Right atrium auricular region (tissue), 2 donors: ENCODE measurements at regions not wholly inside any gene's neighbourhood (a gene's known extent, or its start where the extent isn't known, plus 50 kb on each side); places are given as distances from the start of the nearest gene placed in this dataset.
A peak's percentile ranks its signal among the peaks of the same experiment; 100 is the strongest.

ENCODE experiments used
- DNase-seq: peaks from one replicate; pipeline ENCODE4 v3.0.0-alpha.2; 2019; ENCODE audit warnings: low spot score
- H3K27ac ChIP-seq, 2 donors: fragments of 200-600 bp; sonication (generic); 1 replicate in 1 of 2; 2 replicates in 1 of 2; pipeline ENCODE4 v1.5.1; 2016 to 2019
- H3K27me3 ChIP-seq, 2 donors: fragments of 200-600 bp; sonication (generic); one replicate each; pipeline versions ENCODE4 v1.5.1 to v1.6.0; 2017 to 2019
- H3K36me3 ChIP-seq: fragments of 200-600 bp; sonication (generic); one replicate; pipeline ENCODE4 v1.5.1; 2016
- H3K4me1 ChIP-seq, 2 donors: fragments of 200-600 bp; sonication (generic); one replicate each; pipeline versions ENCODE4 v1.5.1 to v1.6.0; 2017 to 2019
- H3K4me3 ChIP-seq, 2 donors: fragments of 200-600 bp; sonication (generic); 1 replicate in 1 of 2; 2 replicates in 1 of 2; pipeline ENCODE4 v1.5.1; 2017 to 2019; ENCODE audit warnings: mild to moderate bottlenecking in 1 of 2, moderate library complexity in 1 of 2
- H3K9me3 ChIP-seq, 2 donors: fragments of 200-600 bp; sonication (generic); one replicate each; pipeline ENCODE4 v1.5.1; 2019
- CTCF ChIP-seq, 2 donors: fragments of 200-600 bp; sonication (generic); IDR thresholded peaks; one replicate each; pipeline ENCODE4 v1.5.1; 2019; ENCODE audit warnings: antibody characterized with exemption in 2 of 2

- H3K36me3 ChIP-seq = no peaks in the 10 kb centered on the region
- no peak overlapping the region for H3K27ac ChIP-seq
- no peaks in the 10 kb centered on the region for H3K9me3 ChIP-seq
- no peak for TF ChIP-seq CTCF (IDR thresholded peaks at IDR 0.05)
- no peaks in the 10 kb centered on the region for H3K27me3 ChIP-seq
- no peak overlapping the region for H3K4me3 ChIP-seq
- H3K4me1 ChIP-seq = peaks cover 0 to 8% of the 10 kb centered on the region in 2 donors
- DNase-seq = no peak
Measured at GRCh38 chr15:49751751-49752150, 130.9 kb downstream of the DTWD1 start.

GRCh38 chr15:49752517-49752916, 131.7 kb downstream of the DTWD1 start:
- no peak for TF ChIP-seq CTCF (IDR thresholded peaks at IDR 0.05)
- DNase-seq = no peak
- no peak overlapping the region for H3K27ac ChIP-seq
- H3K4me3 ChIP-seq = no peak overlapping the region
- H3K4me1 ChIP-seq = peaks cover 0 to 8% of the 10 kb centered on the region in 2 donors
- H3K36me3 ChIP-seq = no peaks in the 10 kb centered on the region
- no peaks in the 10 kb centered on the region for H3K27me3 ChIP-seq
- no peaks in the 10 kb centered on the region for H3K9me3 ChIP-seq

- H3K9me3 ChIP-seq = peaks cover 0 to 37% of the 10 kb centered on the region in 2 donors
- no peak for TF ChIP-seq CTCF (IDR thresholded peaks at IDR 0.05)
Measured at GRCh38 chr15:49758456-49758855, 137.6 kb downstream of the DTWD1 start.

GRCh38 chr15:49758856-49759255, 138.0 kb downstream of the DTWD1 start:
- no peak overlapping the region for H3K4me3 ChIP-seq
- no peak for TF ChIP-seq CTCF (IDR thresholded peaks at IDR 0.05)
- H3K4me1 ChIP-seq = no peaks in the 10 kb centered on the region
- DNase-seq = no peak
- H3K9me3 ChIP-seq = peaks cover 0 to 41% of the 10 kb centered on the region in 2 donors
- H3K27ac ChIP-seq = peak overlapping the region in 1 of 2 donors; percentile 65
- H3K36me3 ChIP-seq = no peaks in the 10 kb centered on the region
- H3K27me3 ChIP-seq = no peaks in the 10 kb centered on the region

More at GRCh38 chr15:49758456-49758855, 137.6 kb downstream of the DTWD1 start:
- Histone ChIP-seq H3K36me3 (no peaks in the 10 kb centered on the region), H3K4me1 (no peaks in the 10 kb centered on the region), H3K4me3 (no peak overlapping the region), H3K27me3 (no peaks in the 10 kb centered on the region), H3K27ac (peak overlapping the region in 1 of 2 donors; percentile 65)
- DNase-seq = no peak

GRCh38 chr15:49760749-49761148, 139.9 kb downstream of the DTWD1 start:
- DNase-seq = no peak
- no peaks in the 10 kb centered on the region for H3K4me1 ChIP-seq
- H3K9me3 ChIP-seq = peaks cover 0 to 60% of the 10 kb centered on the region in 2 donors
- H3K27me3 ChIP-seq = no peaks in the 10 kb centered on the region
- no peaks in the 10 kb centered on the region for H3K36me3 ChIP-seq
- no peak overlapping the region for H3K27ac ChIP-seq
- H3K4me3 ChIP-seq = no peak overlapping the region
- no peak for TF ChIP-seq CTCF (IDR thresholded peaks at IDR 0.05)

GRCh38 chr15:49769225-49769624, 148.4 kb downstream of the DTWD1 start:
- Histone ChIP-seq H3K27me3 (no peaks in the 10 kb centered on the region), H3K27ac (no peak overlapping the region), H3K36me3 (no peaks in the 10 kb centered on the region), H3K4me1 (no peaks in the 10 kb centered on the region), H3K4me3 (no peak overlapping the region), H3K9me3 (peaks cover 3 to 35% of the 10 kb centered on the region in 2 donors)
- no peak for DNase-seq
- no peak for TF ChIP-seq CTCF (IDR thresholded peaks at IDR 0.05)
